GM21447 (cell line): ENCODE measurements at regions not wholly inside any gene's neighbourhood (a gene's known extent, or its start where the extent isn't known, plus 50 kb on each side); places are given as distances from the start of the nearest gene placed in this dataset.
"Not testable (repeated sequence)": the region's sequence is repeated elsewhere in the genome, so short reads cannot be mapped to it uniquely, and the experiment has no call there.

ENCODE experiments used
- ATAC-seq: cut with Tn5 transposase; IDR thresholded peaks from one replicate; pipeline ENCODE4 v1.9.1; 2021; ENCODE audit not compliant: unreplicated experiment

- no peak for ATAC-seq
Measured at GRCh38 chr5:168075387-168075786, 216.1 kb upstream of the WWC1 start.

- ATAC-seq: no peak
Measured at GRCh38 chr5:168076561-168076991, 214.9 kb upstream of the WWC1 start.

- ATAC-seq: no peak
Measured at GRCh38 chr5:168085261-168086031, 206.0 kb upstream of the WWC1 start.

- no peak for ATAC-seq
Measured at GRCh38 chr5:168086104-168086610, 205.3 kb upstream of the WWC1 start.

- ATAC-seq: no peak
Measured at GRCh38 chr5:168086746-168087145, 204.7 kb upstream of the WWC1 start.

- no peak for ATAC-seq
Measured at GRCh38 chr5:168088410-168089173, 202.9 kb upstream of the WWC1 start.

GRCh38 chr5:168089201-168089887 lies 202.1 kb upstream of the WWC1 start:
- ATAC-seq: no peak

GRCh38 chr5:168092209-168093185 lies 198.9 kb upstream of the WWC1 start:
- ATAC-seq: no peak

GRCh38 chr5:168093200-168093910 lies 198.1 kb upstream of the WWC1 start:
- no peak for ATAC-seq

GRCh38 chr5:168096525-168096924 lies 194.9 kb upstream of the WWC1 start:
- ATAC-seq: no peak

GRCh38 chr5:168097876-168098653 lies 193.4 kb upstream of the WWC1 start:
- no peak for ATAC-seq

- no peak for ATAC-seq
Measured at GRCh38 chr5:168101352-168101751, 190.1 kb upstream of the WWC1 start.

- ATAC-seq: not testable (repeated sequence)
Measured at GRCh38 chr5:168103018-168103417, 188.4 kb upstream of the WWC1 start.

- no peak for ATAC-seq
Measured at GRCh38 chr5:168104350-168104749, 187.1 kb upstream of the WWC1 start.

- no peak for ATAC-seq
Measured at GRCh38 chr5:168104811-168105481, 186.5 kb upstream of the WWC1 start.

GRCh38 chr5:168106008-168106761 lies 185.3 kb upstream of the WWC1 start:
- ATAC-seq: no peak

GRCh38 chr5:168109441-168109840 lies 182.0 kb upstream of the WWC1 start:
- ATAC-seq: no peak

GRCh38 chr5:168110384-168110783 lies 181.1 kb upstream of the WWC1 start:
- no peak for ATAC-seq
